Lower leg skin (tissue), 3 donors: ENCODE measurements at regions not wholly inside any gene's neighbourhood (a gene's known extent, or its start where the extent isn't known, plus 50 kb on each side); places are given as distances from the start of the nearest gene placed in this dataset.

Experiments
- POLR2A ChIP-seq, 2 donors: fragments of 450-650 bp; IDR thresholded peaks; one replicate each; pipeline ENCODE4 v1.6.1; 2016 to 2017; ENCODE audit warnings: antibody characterized with exemption in 2 of 2, mild to moderate bottlenecking in 1 of 2, moderate library complexity in 1 of 2
- TF ChIP-seq, protein P1 (sequence below), 3 donors: fragments of 450-650 bp; IDR thresholded peaks; one replicate each; pipeline ENCODE4 v1.5.1; 2016; ENCODE audit warnings: antibody characterized with exemption in 3 of 3, mild to moderate bottlenecking in 3 of 3, moderate library complexity in 2 of 3

DNA sequence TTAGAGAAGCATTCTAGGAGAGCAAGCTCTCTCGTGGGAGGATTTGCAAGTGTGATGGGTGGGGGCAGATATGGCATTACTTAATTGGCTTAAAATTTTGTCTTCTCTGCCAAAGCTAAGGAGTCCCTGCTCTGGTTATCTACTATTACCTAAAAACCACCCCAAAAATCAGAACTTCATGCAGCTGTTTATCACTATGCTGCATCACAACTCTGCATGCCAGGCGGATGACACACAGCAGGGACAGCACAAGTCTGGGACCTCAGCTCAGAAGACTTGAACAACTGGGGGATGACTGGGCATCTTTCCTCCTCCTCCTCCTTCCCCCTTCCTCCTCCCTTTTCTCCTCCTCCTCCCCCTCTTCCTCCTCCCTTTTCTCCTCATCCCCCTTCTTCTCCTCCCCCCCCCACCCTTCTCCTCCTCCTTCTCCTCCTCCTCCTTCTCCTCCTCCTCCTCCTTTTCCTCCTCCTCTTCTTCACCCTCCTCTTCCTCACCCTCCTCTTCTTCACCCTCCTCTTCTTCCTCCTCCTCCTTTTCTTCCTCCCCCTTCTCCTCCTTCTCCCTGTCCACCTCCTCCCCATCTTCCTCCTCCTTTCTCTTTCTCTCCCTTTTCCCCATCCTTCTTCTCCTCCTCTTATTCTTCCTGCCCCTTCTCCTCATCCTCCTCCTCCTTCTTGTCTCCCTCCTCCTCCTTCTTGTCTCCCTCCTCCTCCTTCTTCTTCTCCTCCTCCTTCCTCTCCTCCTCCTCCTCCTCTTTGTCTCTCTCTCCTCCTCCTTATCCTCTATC is 218.6 kb upstream of the PMEPA1 start:
- TF ChIP-seq, protein P1, sequence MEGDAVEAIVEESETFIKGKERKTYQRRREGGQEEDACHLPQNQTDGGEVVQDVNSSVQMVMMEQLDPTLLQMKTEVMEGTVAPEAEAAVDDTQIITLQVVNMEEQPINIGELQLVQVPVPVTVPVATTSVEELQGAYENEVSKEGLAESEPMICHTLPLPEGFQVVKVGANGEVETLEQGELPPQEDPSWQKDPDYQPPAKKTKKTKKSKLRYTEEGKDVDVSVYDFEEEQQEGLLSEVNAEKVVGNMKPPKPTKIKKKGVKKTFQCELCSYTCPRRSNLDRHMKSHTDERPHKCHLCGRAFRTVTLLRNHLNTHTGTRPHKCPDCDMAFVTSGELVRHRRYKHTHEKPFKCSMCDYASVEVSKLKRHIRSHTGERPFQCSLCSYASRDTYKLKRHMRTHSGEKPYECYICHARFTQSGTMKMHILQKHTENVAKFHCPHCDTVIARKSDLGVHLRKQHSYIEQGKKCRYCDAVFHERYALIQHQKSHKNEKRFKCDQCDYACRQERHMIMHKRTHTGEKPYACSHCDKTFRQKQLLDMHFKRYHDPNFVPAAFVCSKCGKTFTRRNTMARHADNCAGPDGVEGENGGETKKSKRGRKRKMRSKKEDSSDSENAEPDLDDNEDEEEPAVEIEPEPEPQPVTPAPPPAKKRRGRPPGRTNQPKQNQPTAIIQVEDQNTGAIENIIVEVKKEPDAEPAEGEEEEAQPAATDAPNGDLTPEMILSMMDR (IDR thresholded peaks at IDR 0.05) = no peak
- TF ChIP-seq POLR2A (IDR thresholded peaks at IDR 0.05) = no peak
